Left hindlimb (tissue), 1 donor: ENCODE measurements at regions not wholly inside any gene's neighbourhood (a gene's known extent, or its start where the extent isn't known, plus 50 kb on each side); places are given as distances from the start of the nearest gene placed in this dataset.

Experiments used
- DNase-seq: peaks from one replicate; pipeline ENCODE4 v3.0.0-alpha.2; 2018

GRCh38 chr10:118500477-118501104, 94.9 kb downstream of the PRLHR start:
- no peak for DNase-seq

- no peak for DNase-seq
Measured at GRCh38 chr10:118499186-118499585, 96.3 kb downstream of the PRLHR start.

- no peak for DNase-seq
Measured at GRCh38 chr10:118498623-118499022, 96.8 kb downstream of the PRLHR start.

- DNase-seq: no peak
Measured at GRCh38 chr10:118497227-118497626, 98.2 kb downstream of the PRLHR start.

- no peak for DNase-seq
Measured at GRCh38 chr10:118496525-118496924, 98.9 kb downstream of the PRLHR start.

- no peak for DNase-seq
Measured at GRCh38 chr10:118495499-118495898, 99.9 kb downstream of the PRLHR start.

GRCh38 chr10:118491055-118491454, 104.4 kb downstream of the PRLHR start:
- DNase-seq: no peak

- no peak for DNase-seq
Measured at GRCh38 chr10:118488710-118489497, 106.5 kb downstream of the PRLHR start.

- no peak for DNase-seq
Measured at GRCh38 chr10:118485641-118486040, 109.8 kb downstream of the PRLHR start.

- DNase-seq: no peak
Measured at GRCh38 chr10:118484152-118484871, 111.1 kb downstream of the PRLHR start.

- no peak for DNase-seq
Measured at GRCh38 chr10:118483496-118483895, 112.0 kb downstream of the PRLHR start.

- no peak for DNase-seq
Measured at GRCh38 chr10:118482393-118483331, 112.8 kb downstream of the PRLHR start.

- DNase-seq: no peak
Measured at GRCh38 chr10:118481871-118482270, 113.6 kb downstream of the PRLHR start.

- no peak for DNase-seq
Measured at GRCh38 chr10:118475214-118475613, 120.2 kb downstream of the PRLHR start.

GRCh38 chr10:118474111-118474510, 121.3 kb downstream of the PRLHR start:
- no peak for DNase-seq

- DNase-seq: no peak
Measured at GRCh38 chr10:118473305-118473960, 122.0 kb downstream of the PRLHR start.

GRCh38 chr10:118472415-118473304, 122.8 kb downstream of the PRLHR start:
- DNase-seq: no peak

GRCh38 chr10:118471863-118472262, 123.6 kb downstream of the PRLHR start:
- DNase-seq: no peak

GRCh38 chr10:118470470-118470869, 125.0 kb downstream of the PRLHR start:
- no peak for DNase-seq

GRCh38 chr10:118467200-118467599, 125.1 kb upstream of the FAM204A start:
- no peak for DNase-seq

GRCh38 chr10:118465300-118465874, 123.3 kb upstream of the FAM204A start:
- DNase-seq: no peak
